Kasumi-1 (cell line): ENCODE measurements at regions not wholly inside any gene's neighbourhood (a gene's known extent, or its start where the extent isn't known, plus 50 kb on each side); places are given as distances from the start of the nearest gene placed in this dataset.

Source experiments
- DNase-seq, 2 experiments: peaks; one replicate each; lab custom pipeline; 2025; lab: John Stamatoyannopoulos, UW

GRCh38 chr7:135731-136645 is 56.4 kb upstream of the FAM20C start:
- no peak for DNase-seq

DNA sequence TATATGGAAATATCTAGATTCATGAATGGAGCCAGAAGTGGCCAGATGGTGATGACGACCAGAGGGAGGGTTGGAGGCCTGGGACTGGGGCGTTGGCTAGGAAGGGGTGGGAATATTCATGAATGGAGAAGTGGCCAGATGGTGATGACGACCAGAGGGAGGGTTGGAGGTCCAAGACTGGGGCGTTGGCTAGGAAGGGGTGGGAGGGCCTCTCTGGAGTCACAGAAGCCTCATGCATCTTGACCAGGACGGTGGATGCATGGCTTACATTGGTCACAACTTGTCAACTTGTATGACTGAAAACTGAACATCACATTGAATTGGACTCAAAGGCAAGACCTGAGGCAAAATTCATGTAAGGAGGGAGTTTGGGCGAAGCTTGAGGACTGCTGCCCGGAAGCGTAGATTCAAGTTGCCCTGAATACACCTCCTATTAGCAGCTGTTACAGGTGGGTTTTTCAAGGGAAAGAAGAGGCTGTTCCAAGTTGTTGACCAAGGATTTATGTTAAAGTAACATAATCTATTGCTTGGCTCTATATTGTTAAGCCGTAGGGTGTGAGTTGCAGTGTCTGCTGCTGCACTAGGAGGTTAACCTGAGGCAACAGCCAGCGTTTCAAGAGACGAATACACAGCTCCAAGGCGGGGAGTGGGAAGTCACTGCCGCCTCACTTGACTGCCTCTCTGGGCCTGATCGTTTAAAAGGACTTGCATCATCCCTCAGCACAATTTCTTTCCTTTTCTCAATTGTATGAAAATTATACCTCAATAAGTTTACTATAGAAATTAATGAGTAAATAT is 55.1 kb upstream of the FAM20C start:
- no peak for DNase-seq

DNA sequence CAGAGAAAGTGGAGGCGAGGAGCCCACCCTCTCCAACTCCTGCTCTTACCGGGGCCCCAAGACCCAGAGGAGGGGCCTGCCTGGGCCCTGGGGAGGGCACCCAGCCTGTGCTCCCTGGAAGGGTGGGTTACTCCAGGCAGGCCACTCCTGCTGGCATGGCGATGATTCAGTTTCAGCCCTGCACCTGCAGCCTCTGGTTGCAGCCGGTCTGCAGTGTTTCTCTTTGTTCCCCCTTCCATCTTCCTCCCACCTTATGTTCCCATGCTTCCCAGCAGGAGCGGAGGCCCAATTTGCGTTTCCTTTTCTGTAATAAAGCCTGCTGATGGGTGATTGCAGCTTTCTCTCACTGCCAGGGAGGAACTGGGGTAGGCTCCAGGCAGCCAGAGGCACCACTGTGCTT is 53.2 kb upstream of the FAM20C start:
- no peak for DNase-seq

- no peak for DNase-seq
Observed at GRCh38 chr7:139561-140243, 52.7 kb upstream of the FAM20C start.

DNA sequence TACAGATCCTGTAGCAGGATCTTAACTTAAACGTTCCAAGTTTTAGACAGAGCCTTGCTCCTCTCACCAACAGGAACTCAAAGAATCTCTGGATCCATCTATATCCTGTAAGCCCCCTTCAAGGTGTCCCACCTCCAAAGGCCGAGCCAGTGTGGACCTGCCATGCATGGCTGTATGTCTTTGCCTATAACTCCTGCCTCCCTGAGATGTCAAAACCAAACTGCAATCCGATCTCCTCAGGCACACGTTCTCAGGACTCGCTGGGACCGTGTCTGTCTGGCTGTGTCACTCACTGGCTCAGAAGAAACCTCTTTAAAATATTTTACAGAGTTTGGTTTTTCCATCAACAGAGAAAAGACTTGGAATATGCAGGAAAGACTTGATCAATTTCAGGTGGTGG is 51.4 kb upstream of the FAM20C start:
- DNase-seq: no peak

DNA sequence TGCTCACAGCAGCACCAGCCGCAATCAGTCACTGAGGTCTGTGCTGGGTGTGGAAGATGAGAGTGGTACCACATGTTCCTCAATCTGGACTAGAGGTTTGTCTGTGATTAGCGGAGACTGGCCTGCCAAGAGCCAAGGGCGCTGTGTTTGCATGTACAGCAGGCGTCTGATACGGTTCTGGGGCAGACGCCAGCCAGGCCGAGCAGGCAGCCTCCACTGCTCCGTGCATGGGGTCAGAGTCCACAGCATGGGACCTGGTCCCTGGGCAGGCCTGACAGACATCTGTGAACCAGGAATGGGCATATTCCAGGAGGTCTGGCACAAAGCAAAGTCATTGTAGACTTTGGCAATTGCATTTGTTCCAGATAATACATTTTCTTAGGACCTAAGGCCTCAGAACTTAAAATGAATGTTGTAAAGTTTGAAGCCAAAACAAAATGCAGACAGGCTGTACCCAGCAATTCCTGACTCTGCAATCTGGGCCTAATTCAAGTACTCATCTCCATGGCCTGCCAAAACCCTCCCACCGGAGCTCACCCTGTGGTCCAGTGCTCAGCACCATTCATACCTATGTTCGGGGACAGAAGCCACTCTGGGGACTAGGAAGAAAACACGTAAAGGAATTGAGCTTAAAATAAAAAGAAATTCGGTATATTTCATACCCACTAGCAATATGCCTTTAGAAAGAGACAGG is 50.0 kb upstream of the FAM20C start:
- DNase-seq: no peak
